ENCODE measurements at regions not wholly inside any gene's neighbourhood (a gene's known extent, or its start where the extent isn't known, plus 50 kb on each side); places are given as distances from the start of the nearest gene placed in this dataset.

DNA sequence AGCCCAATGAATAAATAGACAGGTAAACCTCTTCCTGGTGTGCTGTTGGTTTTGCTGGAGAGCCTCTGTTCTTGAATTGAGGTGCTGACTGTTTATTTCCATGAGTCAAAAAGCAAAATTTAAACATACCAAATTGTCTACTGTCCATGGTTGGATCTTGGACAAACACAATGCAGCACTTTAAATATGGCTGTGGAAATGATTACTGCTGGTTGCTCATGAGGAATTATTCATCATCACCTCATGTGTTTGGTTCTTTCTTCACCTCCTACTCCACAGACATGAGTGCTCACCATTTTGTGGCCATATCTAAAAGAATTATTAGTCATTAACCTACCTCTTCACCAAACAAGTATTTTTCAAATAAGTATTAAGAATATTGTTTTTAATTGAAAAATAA is 85.3 kb upstream of the GALNT5 start:
- H3K27ac ChIP-seq (ENCODE audit: low read length) = no peak overlapping the region
- no peak overlapping the region for H3K4me3 ChIP-seq (ENCODE audit: low read length)
- H3K27me3 ChIP-seq (ENCODE audit: insufficient read depth, low read depth, low read length) = no peaks in the 10 kb centered on the region
- no peak overlapping the region for H3K4me2 ChIP-seq (ENCODE audit: low read length)
- no peaks in the 10 kb centered on the region for H4K20me1 ChIP-seq (ENCODE audit: insufficient read depth)
- no peaks in the 10 kb centered on the region for H3K36me3 ChIP-seq (ENCODE audit: insufficient read depth, low read length)
- no peak overlapping the region for H3K9ac ChIP-seq (ENCODE audit: low read length)
- no peaks in the 10 kb centered on the region for H3K79me2 ChIP-seq (replicated peaks; ENCODE audit: insufficient read depth, low read length)
- H2AFZ ChIP-seq (ENCODE audit: low read depth, low read length) = no peak overlapping the region
- no peaks in the 10 kb centered on the region for H3K9me2 ChIP-seq (ENCODE audit: insufficient read depth, low read length)
- no peaks in the 10 kb centered on the region for H3F3A ChIP-seq (ENCODE audit: insufficient read depth, low read length, poor library complexity, severe bottlenecking)
- TF ChIP-seq MXI1 (conservative IDR thresholded peaks at IDR 0.05; ENCODE audit: poor library complexity, severe bottlenecking) (no peak), CTCF (IDR thresholded peaks at IDR 0.05; ENCODE audit: poor library complexity, severe bottlenecking) (no peak), EZH2 (IDR thresholded peaks at IDR 0.05; ENCODE audit: borderline replicate concordance, insufficient read depth, low read length, poor library complexity, severe bottlenecking) (no peak), REST (IDR thresholded peaks at IDR 0.05; ENCODE audit: borderline replicate concordance) (no peak), RAD21 (conservative IDR thresholded peaks at IDR 0.05) (no peak), POLR2AphosphoS5 (IDR thresholded peaks at IDR 0.05) (no peak), EP300 (conservative IDR thresholded peaks at IDR 0.05; ENCODE audit: poor library complexity, severe bottlenecking) (no peak), SMC3 (conservative IDR thresholded peaks at IDR 0.05; ENCODE audit: poor library complexity) (no peak), TAF1 (IDR thresholded peaks at IDR 0.05; ENCODE audit: low read depth) (no peak)
- H3K9me3 ChIP-seq (ENCODE audit: low read length) = no peaks in the 10 kb centered on the region

GRCh38 chr2:157172866-157173578 is 84.5 kb upstream of the GALNT5 start:
- no peaks in the 10 kb centered on the region for H3K9me2 ChIP-seq (ENCODE audit: insufficient read depth, low read length)
- no peak overlapping the region for H3K4me3 ChIP-seq (ENCODE audit: low read length)
- H3K9me3 ChIP-seq (ENCODE audit: low read length) = no peaks in the 10 kb centered on the region
- H2AFZ ChIP-seq (ENCODE audit: low read depth, low read length) = no peak overlapping the region
- H3F3A ChIP-seq (ENCODE audit: insufficient read depth, low read length, poor library complexity, severe bottlenecking) = no peaks in the 10 kb centered on the region
- no peaks in the 10 kb centered on the region for H3K79me2 ChIP-seq (replicated peaks; ENCODE audit: insufficient read depth, low read length)
- H3K27me3 ChIP-seq (ENCODE audit: insufficient read depth, low read depth, low read length) = no peaks in the 10 kb centered on the region
- H3K9ac ChIP-seq (ENCODE audit: low read length) = no peak overlapping the region
- no peaks in the 10 kb centered on the region for H3K36me3 ChIP-seq (ENCODE audit: insufficient read depth, low read length)
- no peak for TF ChIP-seq CTCF (IDR thresholded peaks at IDR 0.05; ENCODE audit: poor library complexity, severe bottlenecking)
- TF ChIP-seq EP300 (conservative IDR thresholded peaks at IDR 0.05; ENCODE audit: poor library complexity, severe bottlenecking) = no peak
- no peak for TF ChIP-seq REST (IDR thresholded peaks at IDR 0.05; ENCODE audit: borderline replicate concordance)
- no peak for TF ChIP-seq MXI1 (conservative IDR thresholded peaks at IDR 0.05; ENCODE audit: poor library complexity, severe bottlenecking)
- no peak for TF ChIP-seq SMC3 (conservative IDR thresholded peaks at IDR 0.05; ENCODE audit: poor library complexity)
- TF ChIP-seq RAD21 (conservative IDR thresholded peaks at IDR 0.05) = no peak
- no peak for TF ChIP-seq EZH2 (IDR thresholded peaks at IDR 0.05; ENCODE audit: borderline replicate concordance, insufficient read depth, low read length, poor library complexity, severe bottlenecking)
- no peak for TF ChIP-seq TAF1 (IDR thresholded peaks at IDR 0.05; ENCODE audit: low read depth)
- TF ChIP-seq POLR2AphosphoS5 (IDR thresholded peaks at IDR 0.05) = no peak
- H4K20me1 ChIP-seq (ENCODE audit: insufficient read depth) = no peaks in the 10 kb centered on the region
- no peak overlapping the region for H3K4me2 ChIP-seq (ENCODE audit: low read length)
- no peak overlapping the region for H3K27ac ChIP-seq (ENCODE audit: low read length)
